Fibroblast of upper back skin (primary cell): ENCODE measurements at regions not wholly inside any gene's neighbourhood (a gene's known extent, or its start where the extent isn't known, plus 50 kb on each side); places are given as distances from the start of the nearest gene placed in this dataset.

Experiments used
- DNase-seq: peaks from one replicate; pipeline ENCODE4 v3.0.0-alpha.2; 2013

- DNase-seq, result no peak
These were observed 118.2 kb downstream of the TTLL2 start for GRCh38 chr6:167442796-167443680.

GRCh38 chr6:167444602-167445346 lies 119.9 kb downstream of the TTLL2 start:
- no peak for DNase-seq

- no peak for DNase-seq
These were observed 120.7 kb downstream of the TTLL2 start for GRCh38 chr6:167445568-167445967.

GRCh38 chr6:167446046-167446445 lies 121.2 kb downstream of the TTLL2 start:
- no peak for DNase-seq

GRCh38 chr6:167446971-167447370 lies 122.1 kb downstream of the TTLL2 start:
- no peak for DNase-seq

- no peak for DNase-seq
These were observed 123.5 kb downstream of the TTLL2 start for GRCh38 chr6:167448378-167448777.

GRCh38 chr6:167449094-167449861 lies 124.4 kb downstream of the TTLL2 start:
- DNase-seq, result no peak

- DNase-seq, result no peak
These were observed 125.7 kb downstream of the TTLL2 start for GRCh38 chr6:167450626-167451025.

GRCh38 chr6:167452338-167453081 lies 127.6 kb downstream of the TTLL2 start:
- no peak for DNase-seq

- DNase-seq, result no peak
These were observed 128.2 kb downstream of the TTLL2 start for GRCh38 chr6:167453082-167453446.

- DNase-seq, result no peak
These were observed 129.1 kb downstream of the TTLL2 start for GRCh38 chr6:167454003-167454402.

GRCh38 chr6:167455371-167455770 lies 130.5 kb downstream of the TTLL2 start:
- DNase-seq, result no peak

GRCh38 chr6:167462514-167463312 lies 137.8 kb downstream of the TTLL2 start:
- no peak for DNase-seq

GRCh38 chr6:167464177-167464576 lies 139.3 kb downstream of the TTLL2 start:
- no peak for DNase-seq

GRCh38 chr6:167465482-167465881 lies 140.6 kb downstream of the TTLL2 start:
- DNase-seq, result no peak

GRCh38 chr6:167467282-167467681 lies 142.4 kb downstream of the TTLL2 start:
- DNase-seq, result no peak

GRCh38 chr6:167467793-167468431 lies 143.0 kb downstream of the TTLL2 start:
- no peak for DNase-seq

GRCh38 chr6:167469101-167469500 lies 144.2 kb downstream of the TTLL2 start:
- no peak for DNase-seq

GRCh38 chr6:167469672-167470071 lies 144.8 kb downstream of the TTLL2 start:
- no peak for DNase-seq

GRCh38 chr6:167470101-167470835 lies 145.4 kb downstream of the TTLL2 start:
- no peak for DNase-seq
